Body of pancreas (tissue), 4 donors: ENCODE measurements at regions not wholly inside any gene's neighbourhood (a gene's known extent, or its start where the extent isn't known, plus 50 kb on each side); places are given as distances from the start of the nearest gene placed in this dataset.

Experiments
- ATAC-seq: fragments of 150-250 bp; one replicate; pipeline ENCODE4 v1.9.1; 2016
- DNase-seq, 4 donors: peaks; one replicate each; pipeline ENCODE4 v3.0.0-alpha.2; 2019
- H3K27ac ChIP-seq, 4 donors: fragments of 200-600 bp; sonication (generic); 1 replicate in 3 of 4; 2 replicates in 1 of 4; pipeline versions ENCODE4 v1.5.1 to v1.6.1; 2016 to 2019; ENCODE audit warnings: mild to moderate bottlenecking in 1 of 4, mixed read lengths in 1 of 4, moderate library complexity in 1 of 4
- H3K27me3 ChIP-seq, 2 donors: fragments of 200-600 bp; sonication (generic); one replicate each; pipeline ENCODE4 v1.6.0; 2016; ENCODE audit warnings: mild to moderate bottlenecking in 1 of 2
- H3K36me3 ChIP-seq, 2 donors: fragments of 200-600 bp; sonication (generic); replicated peaks in 1 of 2; 2 replicates each; pipeline ENCODE4 v1.5.1; 2016; ENCODE audit warnings: low read depth in 2 of 2; ENCODE audit not compliant: insufficient read depth in 1 of 2
- H3K4me1 ChIP-seq: fragments of 200-600 bp; sonication (generic); one replicate; pipeline ENCODE4 v1.6.0; 2016
- H3K4me3 ChIP-seq, 2 donors: fragments of 200-600 bp; sonication (generic); 1 replicate in 1 of 2; 2 replicates in 1 of 2; pipeline ENCODE4 v1.5.1; 2016 to 2019
- H3K9me3 ChIP-seq, 3 donors: fragments of 200-600 bp; sonication (generic); 1 replicate in 2 of 3; 2 replicates in 1 of 3; pipeline ENCODE4 v1.5.1; 2016
- POLR2A ChIP-seq, 3 donors: fragments of 450-650 bp; IDR thresholded peaks; one replicate each; pipeline ENCODE4 v1.6.1; 2016; ENCODE audit warnings: antibody characterized with exemption in 3 of 3, mild to moderate bottlenecking in 2 of 3
- WGBS, 2 donors: methylation state at CpG; one replicate each; pipeline ENCODE4 v1.1.5; 2017; 5-methylcytosine and 5-hydroxymethylcytosine counted together
- intact Hi-C: fragments of 100-400 bp; cut with DNase I; formaldehyde crosslinking; loops from one replicate; pipeline ENCODE4 v1.15.1; 2023
- TF ChIP-seq, protein P1 (sequence below), 7 experiments: fragments of 450-650 bp in 4 of 7; fragments of 200-600 bp in 3 of 7; sonication (generic) in 3 of 7; IDR thresholded peaks; one replicate each; pipeline ENCODE4 v1.5.1; 2016 to 2019; ENCODE audit warnings: antibody characterized with exemption in 7 of 7

- 76 to 90% methylated on average over 10 of the region's 10 CpGs for WGBS, 2 donors
- Histone ChIP-seq H3K9me3 (no peaks in the 10 kb centered on the region), H3K27me3 (no peaks in the 10 kb centered on the region)
Observed at GRCh38 chr7:125480762-125481161, 551.1 kb upstream of the POT1 start.

DNA sequence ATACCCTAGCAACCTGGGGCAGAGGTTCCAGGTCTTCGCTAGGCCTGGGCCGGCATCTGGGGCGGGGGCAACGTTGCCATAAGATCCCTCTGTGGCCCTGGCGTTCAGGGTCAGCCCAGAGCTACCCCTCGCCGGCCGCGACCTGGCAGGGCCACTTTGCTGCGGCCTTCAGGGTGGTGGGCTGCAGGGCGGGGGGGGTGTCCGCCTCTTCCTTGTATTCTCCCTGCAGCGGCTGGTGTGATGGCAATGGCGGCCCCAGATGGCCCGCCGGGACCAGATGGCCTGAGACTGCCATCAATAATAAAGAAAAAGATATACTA is 539.2 kb upstream of the POT1 start:
- 84 to 92% methylated on average over 12 to 13 of the region's 16 CpGs for WGBS, 2 donors
- Histone ChIP-seq H3K4me1 (no peaks in the 10 kb centered on the region), H3K27me3 (no peaks in the 10 kb centered on the region), H3K4me3 (no peak overlapping the region), H3K27ac (no peak overlapping the region), H3K9me3 (no peaks in the 10 kb centered on the region), H3K36me3 (no peaks in the 10 kb centered on the region)
- intact Hi-C loops: no loop called here
- ATAC-seq (no peak), DNase-seq (no peak)
- no peak for TF ChIP-seq POLR2A (IDR thresholded peaks at IDR 0.05)
- TF ChIP-seq, protein P1, sequence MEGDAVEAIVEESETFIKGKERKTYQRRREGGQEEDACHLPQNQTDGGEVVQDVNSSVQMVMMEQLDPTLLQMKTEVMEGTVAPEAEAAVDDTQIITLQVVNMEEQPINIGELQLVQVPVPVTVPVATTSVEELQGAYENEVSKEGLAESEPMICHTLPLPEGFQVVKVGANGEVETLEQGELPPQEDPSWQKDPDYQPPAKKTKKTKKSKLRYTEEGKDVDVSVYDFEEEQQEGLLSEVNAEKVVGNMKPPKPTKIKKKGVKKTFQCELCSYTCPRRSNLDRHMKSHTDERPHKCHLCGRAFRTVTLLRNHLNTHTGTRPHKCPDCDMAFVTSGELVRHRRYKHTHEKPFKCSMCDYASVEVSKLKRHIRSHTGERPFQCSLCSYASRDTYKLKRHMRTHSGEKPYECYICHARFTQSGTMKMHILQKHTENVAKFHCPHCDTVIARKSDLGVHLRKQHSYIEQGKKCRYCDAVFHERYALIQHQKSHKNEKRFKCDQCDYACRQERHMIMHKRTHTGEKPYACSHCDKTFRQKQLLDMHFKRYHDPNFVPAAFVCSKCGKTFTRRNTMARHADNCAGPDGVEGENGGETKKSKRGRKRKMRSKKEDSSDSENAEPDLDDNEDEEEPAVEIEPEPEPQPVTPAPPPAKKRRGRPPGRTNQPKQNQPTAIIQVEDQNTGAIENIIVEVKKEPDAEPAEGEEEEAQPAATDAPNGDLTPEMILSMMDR (IDR thresholded peaks at IDR 0.05): no peak

More at GRCh38 chr7:125480762-125481161, 551.1 kb upstream of the POT1 start:
- H3K4me1 ChIP-seq: no peaks in the 10 kb centered on the region
- DNase-seq (no peak), ATAC-seq (no peak)
- intact Hi-C loops: no loop called here
- no peaks in the 10 kb centered on the region for H3K36me3 ChIP-seq
- no peak overlapping the region for H3K4me3 ChIP-seq
- H3K27ac ChIP-seq: no peak overlapping the region
- TF ChIP-seq, protein P1 (IDR thresholded peaks at IDR 0.05): no peak

- no peak for ATAC-seq
- TF ChIP-seq, protein P1 (IDR thresholded peaks at IDR 0.05): no peak
- TF ChIP-seq POLR2A (IDR thresholded peaks at IDR 0.05): no peak
- Histone ChIP-seq H3K4me1 (no peaks in the 10 kb centered on the region), H3K27ac (no peak overlapping the region), H3K4me3 (no peak overlapping the region), H3K36me3 (no peaks in the 10 kb centered on the region), H3K9me3 (no peaks in the 10 kb centered on the region), H3K27me3 (no peaks in the 10 kb centered on the region)
- WGBS, 2 donors: 67 to 84% methylated on average over 9 to 14 of the region's 17 CpGs
- no peak for DNase-seq
- intact Hi-C loops: no loop called here
Observed at GRCh38 chr7:125467996-125468854, 538.6 kb upstream of the POT1 start.

GRCh38 chr7:125465527-125465926 is 535.9 kb upstream of the POT1 start:
- intact Hi-C loops: no loop called here
- no peaks in the 10 kb centered on the region for H3K27me3 ChIP-seq
- no peaks in the 10 kb centered on the region for H3K4me1 ChIP-seq
- ATAC-seq (no peak), DNase-seq (no peak)
- no peaks in the 10 kb centered on the region for H3K9me3 ChIP-seq
- H3K27ac ChIP-seq: no peak overlapping the region
- H3K36me3 ChIP-seq: no peaks in the 10 kb centered on the region
- no peak overlapping the region for H3K4me3 ChIP-seq
- WGBS, 2 donors: 50 to 53% methylated on average over 3 of the region's 3 CpGs
- TF ChIP-seq, protein P1 (IDR thresholded peaks at IDR 0.05): no peak
- TF ChIP-seq POLR2A (IDR thresholded peaks at IDR 0.05): no peak

DNA sequence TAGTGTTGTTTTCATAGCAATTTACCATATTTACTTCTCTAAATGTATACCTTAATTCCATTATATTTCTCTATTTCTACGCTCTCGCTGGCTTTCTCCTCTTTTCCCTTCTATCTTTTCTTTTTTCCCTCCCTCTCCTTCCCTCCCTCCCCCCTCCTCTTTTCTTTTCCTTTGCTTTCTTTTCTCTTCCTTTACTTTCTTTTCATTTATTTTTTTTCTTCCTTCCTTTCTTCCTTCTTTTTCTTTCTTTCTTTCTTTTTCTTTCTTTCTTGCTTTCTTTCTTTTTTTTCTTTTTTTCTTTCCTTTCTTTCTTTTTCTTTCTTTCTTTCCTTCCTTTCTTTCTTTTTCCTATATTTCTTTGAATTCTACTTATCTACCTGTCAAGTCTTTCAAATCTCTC is 533.0 kb upstream of the POT1 start:
- no peak overlapping the region for H3K27ac ChIP-seq
- no peaks in the 10 kb centered on the region for H3K36me3 ChIP-seq
- DNase-seq (no peak), ATAC-seq (no peak)
- WGBS, 2 donors: 80 to 88% methylated on average over 2 of the region's 2 CpGs
- no peak for TF ChIP-seq POLR2A (IDR thresholded peaks at IDR 0.05)
- TF ChIP-seq, protein P1 (IDR thresholded peaks at IDR 0.05): no peak
- H3K4me1 ChIP-seq: no peaks in the 10 kb centered on the region
- no peak overlapping the region for H3K4me3 ChIP-seq
- H3K27me3 ChIP-seq: no peaks in the 10 kb centered on the region
- peaks cover 0 to 4% (median 0%) of the 10 kb centered on the region in 3 donors for H3K9me3 ChIP-seq
- intact Hi-C loops: no loop called here
